Neural crest cell (in vitro differentiated cells): ENCODE measurements at regions not wholly inside any gene's neighbourhood (a gene's known extent, or its start where the extent isn't known, plus 50 kb on each side); places are given as distances from the start of the nearest gene placed in this dataset.

Source experiments
- DNase-seq: peaks from one replicate; pipeline ENCODE4 v3.0.0; 2021; ENCODE audit warnings: low read depth, mixed read lengths, low spot score
- H3K27ac Mint-ChIP-seq: one replicate; pipeline ENCODE4 v1.8.0; 2021; ENCODE audit warnings: mild to moderate bottlenecking, mixed read lengths; ENCODE audit not compliant: unreplicated experiment
- H3K27me3 Mint-ChIP-seq: 2 replicates; pipeline ENCODE4 v1.8.0; 2021; ENCODE audit warnings: low read depth, mild to moderate bottlenecking, mixed read lengths
- H3K36me3 Mint-ChIP-seq: 2 replicates; pipeline ENCODE4 v1.8.0; 2021; ENCODE audit warnings: low read depth, mild to moderate bottlenecking, mixed read lengths
- H3K4me1 Mint-ChIP-seq: 2 replicates; pipeline ENCODE4 v1.8.0; 2021; ENCODE audit warnings: mixed read lengths
- H3K4me3 Mint-ChIP-seq: one replicate; pipeline ENCODE4 v1.8.0; 2021; ENCODE audit warnings: mild to moderate bottlenecking, mixed read lengths
- H3K9me3 Mint-ChIP-seq: 2 replicates; pipeline ENCODE4 v1.8.0; 2021; ENCODE audit warnings: mixed read lengths
- CTCF ChIP-seq: fragments of 200-600 bp; sonication (generic); conservative IDR thresholded peaks from 2 replicates; pipeline ENCODE4 v1.5.0; 2021; ENCODE audit warnings: antibody characterized with exemption, mild to moderate bottlenecking

- no peak overlapping the region for H3K27ac Mint-ChIP-seq
- no peaks in the 10 kb centered on the region for H3K36me3 Mint-ChIP-seq
- H3K4me3 Mint-ChIP-seq: no peak overlapping the region
- no peak for DNase-seq
- H3K9me3 Mint-ChIP-seq: peaks cover under 1% of the 10 kb centered on the region
- H3K27me3 Mint-ChIP-seq: peaks cover 33% of the 10 kb centered on the region
- no peaks in the 10 kb centered on the region for H3K4me1 Mint-ChIP-seq
- no peak for TF ChIP-seq CTCF
These were observed 54.9 kb upstream of the IRX4 start for GRCh38 chr5:1937590-1937989.

GRCh38 chr5:1936901-1937300 lies 54.2 kb upstream of the IRX4 start:
- TF ChIP-seq CTCF: no peak
- no peaks in the 10 kb centered on the region for H3K4me1 Mint-ChIP-seq
- H3K27me3 Mint-ChIP-seq: peaks cover 36% of the 10 kb centered on the region
- H3K9me3 Mint-ChIP-seq: no peaks in the 10 kb centered on the region
- H3K27ac Mint-ChIP-seq: peak overlapping the region; percentile 48
- H3K36me3 Mint-ChIP-seq: no peaks in the 10 kb centered on the region
- no peak for DNase-seq
- H3K4me3 Mint-ChIP-seq: no peak overlapping the region

GRCh38 chr5:1936413-1936812 lies 53.7 kb upstream of the IRX4 start:
- no peak overlapping the region for H3K4me3 Mint-ChIP-seq
- H3K36me3 Mint-ChIP-seq: no peaks in the 10 kb centered on the region
- peaks cover 39% of the 10 kb centered on the region for H3K27me3 Mint-ChIP-seq
- H3K9me3 Mint-ChIP-seq: no peaks in the 10 kb centered on the region
- H3K4me1 Mint-ChIP-seq: no peaks in the 10 kb centered on the region
- DNase-seq: no peak
- no peak for TF ChIP-seq CTCF
- no peak overlapping the region for H3K27ac Mint-ChIP-seq

GRCh38 chr5:1934801-1935429 lies 52.2 kb upstream of the IRX4 start:
- no peaks in the 10 kb centered on the region for H3K9me3 Mint-ChIP-seq
- no peak overlapping the region for H3K27ac Mint-ChIP-seq
- H3K4me1 Mint-ChIP-seq: no peaks in the 10 kb centered on the region
- TF ChIP-seq CTCF: no peak
- no peak overlapping the region for H3K4me3 Mint-ChIP-seq
- peaks cover 42% of the 10 kb centered on the region for H3K27me3 Mint-ChIP-seq
- DNase-seq: no peak
- no peaks in the 10 kb centered on the region for H3K36me3 Mint-ChIP-seq

- H3K4me1 Mint-ChIP-seq: no peaks in the 10 kb centered on the region
- H3K36me3 Mint-ChIP-seq: no peaks in the 10 kb centered on the region
- no peak for TF ChIP-seq CTCF
- no peak overlapping the region for H3K4me3 Mint-ChIP-seq
- H3K27me3 Mint-ChIP-seq: peaks cover 42% of the 10 kb centered on the region
- no peak for DNase-seq
- no peak overlapping the region for H3K27ac Mint-ChIP-seq
- no peaks in the 10 kb centered on the region for H3K9me3 Mint-ChIP-seq
These were observed 51.3 kb upstream of the IRX4 start for GRCh38 chr5:1934056-1934394.
